CD14-positive monocyte (primary cell): ENCODE measurements at regions not wholly inside any gene's neighbourhood (a gene's known extent, or its start where the extent isn't known, plus 50 kb on each side); places are given as distances from the start of the nearest gene placed in this dataset.

ENCODE experiments used
- DNase-seq, 3 donors: peaks; one replicate each; pipeline ENCODE4 v3.0.0-alpha.2; 2011 to 2022
- H2AFZ ChIP-seq: 2 replicates; pipeline ENCODE4 v1.6.0; 2012; ENCODE audit warnings: mild to moderate bottlenecking, low read depth, low read length, inconsistent platforms; ENCODE audit not compliant: insufficient read depth, poor library complexity, severe bottlenecking
- H3K27ac ChIP-seq, 2 donors: 1 replicate in 1 of 2; 2 replicates in 1 of 2; pipeline ENCODE4 v1.5.1; 2012 to 2013; ENCODE audit warnings: low read length in 2 of 2, control low read depth in 1 of 2, inconsistent platforms in 1 of 2, low read depth in 1 of 2, mild to moderate bottlenecking in 1 of 2
- H3K27me3 ChIP-seq, 2 donors: one replicate each; pipeline versions ENCODE4 v1.6.0 to v1.6.1; 2011 to 2013; ENCODE audit warnings: low read length in 2 of 2; ENCODE audit not compliant: control insufficient read depth in 2 of 2, insufficient read depth in 2 of 2
- H3K36me3 ChIP-seq, 2 donors: replicated peaks in 1 of 2; 1 replicate in 1 of 2; 2 replicates in 1 of 2; pipeline versions ENCODE4 v1.5.1 to v1.6.1; 2012 to 2013; ENCODE audit warnings: low read length in 2 of 2, control low read depth in 1 of 2, inconsistent platforms in 1 of 2, mild to moderate bottlenecking in 1 of 2; ENCODE audit not compliant: insufficient read depth in 2 of 2, control insufficient read depth in 1 of 2
- H3K4me1 ChIP-seq, 2 donors: 1 replicate in 1 of 2; 2 replicates in 1 of 2; pipeline versions ENCODE4 v1.5.1 to v1.6.1; 2012 to 2013; ENCODE audit warnings: low read length in 2 of 2, control low read depth in 1 of 2, inconsistent platforms in 1 of 2, mild to moderate bottlenecking in 1 of 2, moderate library complexity in 1 of 2; ENCODE audit not compliant: insufficient read depth in 2 of 2, control insufficient read depth in 1 of 2
- H3K4me2 ChIP-seq: replicated peaks from 2 replicates; pipeline ENCODE3; 2012; ENCODE audit warnings: low read length, moderate library complexity, mild to moderate bottlenecking; ENCODE audit not compliant: poor library complexity, severe bottlenecking; ENCODE audit errors: extremely low read depth
- H3K4me3 ChIP-seq, 3 experiments: fragments of 200-600 bp in 1 of 3; sonication (generic) in 1 of 3; replicated peaks in 1 of 3; 1 replicate in 2 of 3; 2 replicates in 1 of 3; pipeline ENCODE4 v1.5.1; 2011 to 2013; ENCODE audit warnings: low read length in 3 of 3, mild to moderate bottlenecking in 3 of 3, control low read depth in 2 of 3, low read depth in 2 of 3, inconsistent platforms in 1 of 3, moderate library complexity in 1 of 3
- H3K79me2 ChIP-seq: 2 replicates; pipeline ENCODE4 v1.6.0; 2012; ENCODE audit warnings: mild to moderate bottlenecking, control low read depth, inconsistent platforms, low read length, moderate library complexity; ENCODE audit not compliant: insufficient read depth
- H3K9ac ChIP-seq: 2 replicates; pipeline ENCODE4 v1.6.0; 2017; ENCODE audit warnings: low read length, mild to moderate bottlenecking; ENCODE audit not compliant: insufficient read depth, poor library complexity, severe bottlenecking
- H3K9me3 ChIP-seq, 2 donors: replicated peaks in 1 of 2; 1 replicate in 1 of 2; 2 replicates in 1 of 2; pipeline versions ENCODE4 v1.5.1 to v1.6.1; 2012 to 2013; ENCODE audit warnings: low read length in 2 of 2, control low read depth in 1 of 2; ENCODE audit not compliant: control insufficient read depth in 1 of 2, insufficient read depth in 1 of 2
- H4K20me1 ChIP-seq: 2 replicates; pipeline ENCODE4 v1.6.0; 2012; ENCODE audit warnings: mild to moderate bottlenecking, low read length, control low read depth, moderate library complexity; ENCODE audit not compliant: insufficient read depth
- H3K27ac Mint-ChIP-seq, 7 donors: one replicate each; pipeline ENCODE4 v1.8.0; 2020; ENCODE audit warnings: mild to moderate bottlenecking in 7 of 7, mixed read lengths in 7 of 7, moderate library complexity in 6 of 7, inconsistent platforms in 2 of 7
- H3K27me3 Mint-ChIP-seq, 3 donors: one replicate each; pipeline ENCODE4 v1.8.0; 2021 to 2022; ENCODE audit warnings: low read depth in 3 of 3, mild to moderate bottlenecking in 3 of 3, mixed read lengths in 3 of 3, moderate library complexity in 3 of 3, inconsistent platforms in 1 of 3
- H3K36me3 Mint-ChIP-seq, 2 donors: one replicate each; pipeline ENCODE4 v1.8.0; 2020; ENCODE audit warnings: mixed read lengths in 2 of 2, inconsistent platforms in 1 of 2, mild to moderate bottlenecking in 1 of 2
- H3K4me1 Mint-ChIP-seq: one replicate; pipeline ENCODE4 v1.8.0; 2020; ENCODE audit warnings: mild to moderate bottlenecking, mixed read lengths
- H3K4me3 Mint-ChIP-seq, 2 donors: one replicate each; pipeline ENCODE4 v1.8.0; 2020; ENCODE audit warnings: mild to moderate bottlenecking in 2 of 2, mixed read lengths in 2 of 2, moderate library complexity in 1 of 2
- H3K9me3 Mint-ChIP-seq, 7 donors: one replicate each; pipeline ENCODE4 v1.8.0; 2020 to 2022; ENCODE audit warnings: mixed read lengths in 7 of 7, mild to moderate bottlenecking in 6 of 7, moderate library complexity in 6 of 7, inconsistent platforms in 2 of 7
- CTCF ChIP-seq: fragments of 200-600 bp; IDR thresholded peaks from one replicate; pipeline ENCODE4 v1.8.0; 2022; ENCODE audit warnings: antibody characterized with exemption, mild to moderate bottlenecking
- WGBS: methylation state at CpG from one replicate; pipeline ENCODE4 v1.1.5; 2013; ENCODE audit warnings: missing lambda C conversion rate; ENCODE audit not compliant: insufficient coverage; 5-methylcytosine and 5-hydroxymethylcytosine counted together
- intact Hi-C, 2 donors: fragments of 100-400 bp; cut with micrococcal nuclease; formaldehyde crosslinking; loops; one replicate each; pipeline versions ENCODE4 v1.15.0 to v1.15.1; 2023

GRCh38 chr17:63370696-63371095 lies 75.4 kb downstream of the CYB561 start:
- H3K36me3 Mint-ChIP-seq: no peaks in the 10 kb centered on the region
- intact Hi-C loops: no loop called here
- Histone ChIP-seq H3K4me1 (no peaks in the 10 kb centered on the region), H3K9me3 (no peaks in the 10 kb centered on the region), H3K36me3 (no peaks in the 10 kb centered on the region), H2AFZ (no peak overlapping the region), H3K79me2 (no peaks in the 10 kb centered on the region), H3K27ac (no peak overlapping the region), H4K20me1 (no peaks in the 10 kb centered on the region), H3K4me3 (no peak overlapping the region), H3K4me2 (no peak overlapping the region), H3K9ac (no peak overlapping the region), H3K27me3 (no peaks in the 10 kb centered on the region)
- DNase-seq: no peak
- 95% methylated on average over 5 of the region's 8 CpGs for WGBS
- H3K4me1 Mint-ChIP-seq: no peaks in the 10 kb centered on the region
- peaks cover 0 to 2% (median 0%) of the 10 kb centered on the region in 3 donors for H3K27me3 Mint-ChIP-seq
- no peak for TF ChIP-seq CTCF
- no peak overlapping the region for H3K27ac Mint-ChIP-seq
- no peak overlapping the region for H3K4me3 Mint-ChIP-seq
- no peaks in the 10 kb centered on the region for H3K9me3 Mint-ChIP-seq

- 100% methylated on average over 2 of the region's 3 CpGs for WGBS
- H3K9ac ChIP-seq: no peak overlapping the region
- H3K9me3 Mint-ChIP-seq: peaks cover 0 to 10% (median 6%) of the 10 kb centered on the region in 7 donors
- no peak overlapping the region for H3K4me2 ChIP-seq
- no peak overlapping the region for H3K4me3 Mint-ChIP-seq
- no peaks in the 10 kb centered on the region for H3K79me2 ChIP-seq
- no peak overlapping the region for H2AFZ ChIP-seq
- H3K4me3 ChIP-seq: no peak overlapping the region
- no peak overlapping the region for H3K27ac Mint-ChIP-seq
- no peaks in the 10 kb centered on the region for H3K4me1 Mint-ChIP-seq
- H3K4me1 ChIP-seq: no peaks in the 10 kb centered on the region
- H3K27ac ChIP-seq: no peak overlapping the region
- H4K20me1 ChIP-seq: no peaks in the 10 kb centered on the region
- no peak for TF ChIP-seq CTCF
- DNase-seq: no peak
- H3K27me3 ChIP-seq: no peaks in the 10 kb centered on the region
- H3K36me3 ChIP-seq: peaks cover 0 to 3% of the 10 kb centered on the region in 2 donors
- H3K27me3 Mint-ChIP-seq: peaks cover 0 to 2% (median 0%) of the 10 kb centered on the region in 3 donors
- peaks cover 9% of the 10 kb centered on the region in 2 donors for H3K36me3 Mint-ChIP-seq
- peaks cover 0 to 4% of the 10 kb centered on the region in 2 donors for H3K9me3 ChIP-seq
- intact Hi-C loops: no loop called here
Measured at GRCh38 chr17:63376949-63377348, 69.2 kb downstream of the CYB561 start.
